NCI-H146 treated with DMSO at 0.1 percent for 48 hours (cell line): ENCODE measurements at regions not wholly inside any gene's neighbourhood (a gene's known extent, or its start where the extent isn't known, plus 50 kb on each side); places are given as distances from the start of the nearest gene placed in this dataset.

Experiments
- DNase-seq: peaks from one replicate; lab custom pipeline; 2025; ENCODE audit not compliant: unreplicated experiment; lab: John Stamatoyannopoulos, UW

DNA sequence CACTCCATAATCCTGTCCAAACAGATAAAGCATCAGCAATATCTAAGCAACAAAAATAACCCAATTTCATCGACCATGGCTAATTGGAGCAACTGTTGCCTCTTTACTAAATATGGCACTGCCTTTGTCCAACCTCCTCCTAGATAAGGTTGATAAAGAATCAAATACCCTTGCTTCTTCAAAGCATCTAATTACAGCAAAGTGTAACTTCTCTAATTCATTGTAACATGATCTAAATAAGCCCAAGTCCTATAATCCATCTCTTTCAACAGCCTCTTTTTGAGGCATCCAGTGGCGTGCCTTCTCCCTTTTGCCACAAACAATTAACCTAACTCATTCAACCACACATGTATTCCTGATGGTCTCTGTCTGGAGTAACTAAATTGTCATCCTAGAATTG, 81.7 kb upstream of the KLHL1 start:
- peak; percentile 92 for DNase-seq

DNA sequence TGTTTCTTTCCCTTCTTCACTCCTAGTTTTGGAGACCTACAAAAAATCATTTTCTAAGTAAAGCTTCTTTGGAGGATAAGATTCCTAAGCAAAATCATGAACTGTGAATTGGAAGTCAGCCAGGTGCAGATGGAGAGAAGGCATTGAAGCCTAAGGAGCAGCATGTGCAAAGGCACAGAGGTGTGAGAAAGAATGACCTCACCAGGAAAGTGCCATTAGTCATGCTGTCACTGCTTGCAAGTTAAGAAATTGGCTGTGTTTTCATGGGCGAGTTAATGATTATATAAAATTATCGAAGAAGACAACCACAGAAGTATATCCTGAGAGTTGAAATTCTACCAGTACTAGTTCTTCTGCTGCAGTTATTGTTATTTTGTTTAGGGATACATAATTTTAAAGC, 80.3 kb upstream of the KLHL1 start:
- no peak for DNase-seq

- no peak for DNase-seq
These were observed 74.8 kb upstream of the KLHL1 start for GRCh38 chr13:70183041-70183440.
